CD14-positive monocyte (primary cell): ENCODE measurements at regions not wholly inside any gene's neighbourhood (a gene's known extent, or its start where the extent isn't known, plus 50 kb on each side); places are given as distances from the start of the nearest gene placed in this dataset.

ENCODE experiments used
- DNase-seq, 3 donors: peaks; one replicate each; pipeline ENCODE4 v3.0.0-alpha.2; 2011 to 2022
- H2AFZ ChIP-seq: 2 replicates; pipeline ENCODE4 v1.6.0; 2012; ENCODE audit warnings: mild to moderate bottlenecking, low read depth, low read length, inconsistent platforms; ENCODE audit not compliant: insufficient read depth, poor library complexity, severe bottlenecking
- H3K27ac ChIP-seq, 2 donors: 1 replicate in 1 of 2; 2 replicates in 1 of 2; pipeline ENCODE4 v1.5.1; 2012 to 2013; ENCODE audit warnings: low read length in 2 of 2, control low read depth in 1 of 2, inconsistent platforms in 1 of 2, low read depth in 1 of 2, mild to moderate bottlenecking in 1 of 2
- H3K27me3 ChIP-seq, 2 donors: one replicate each; pipeline versions ENCODE4 v1.6.0 to v1.6.1; 2011 to 2013; ENCODE audit warnings: low read length in 2 of 2; ENCODE audit not compliant: control insufficient read depth in 2 of 2, insufficient read depth in 2 of 2
- H3K36me3 ChIP-seq, 2 donors: replicated peaks in 1 of 2; 1 replicate in 1 of 2; 2 replicates in 1 of 2; pipeline versions ENCODE4 v1.5.1 to v1.6.1; 2012 to 2013; ENCODE audit warnings: low read length in 2 of 2, control low read depth in 1 of 2, inconsistent platforms in 1 of 2, mild to moderate bottlenecking in 1 of 2; ENCODE audit not compliant: insufficient read depth in 2 of 2, control insufficient read depth in 1 of 2
- H3K4me1 ChIP-seq, 2 donors: 1 replicate in 1 of 2; 2 replicates in 1 of 2; pipeline versions ENCODE4 v1.5.1 to v1.6.1; 2012 to 2013; ENCODE audit warnings: low read length in 2 of 2, control low read depth in 1 of 2, inconsistent platforms in 1 of 2, mild to moderate bottlenecking in 1 of 2, moderate library complexity in 1 of 2; ENCODE audit not compliant: insufficient read depth in 2 of 2, control insufficient read depth in 1 of 2
- H3K4me2 ChIP-seq: replicated peaks from 2 replicates; pipeline ENCODE3; 2012; ENCODE audit warnings: low read length, moderate library complexity, mild to moderate bottlenecking; ENCODE audit not compliant: poor library complexity, severe bottlenecking; ENCODE audit errors: extremely low read depth
- H3K4me3 ChIP-seq, 3 experiments: fragments of 200-600 bp in 1 of 3; sonication (generic) in 1 of 3; replicated peaks in 1 of 3; 1 replicate in 2 of 3; 2 replicates in 1 of 3; pipeline ENCODE4 v1.5.1; 2011 to 2013; ENCODE audit warnings: low read length in 3 of 3, mild to moderate bottlenecking in 3 of 3, control low read depth in 2 of 3, low read depth in 2 of 3, inconsistent platforms in 1 of 3, moderate library complexity in 1 of 3
- H3K79me2 ChIP-seq: 2 replicates; pipeline ENCODE4 v1.6.0; 2012; ENCODE audit warnings: mild to moderate bottlenecking, control low read depth, inconsistent platforms, low read length, moderate library complexity; ENCODE audit not compliant: insufficient read depth
- H3K9ac ChIP-seq: 2 replicates; pipeline ENCODE4 v1.6.0; 2017; ENCODE audit warnings: low read length, mild to moderate bottlenecking; ENCODE audit not compliant: insufficient read depth, poor library complexity, severe bottlenecking
- H3K9me3 ChIP-seq, 2 donors: replicated peaks in 1 of 2; 1 replicate in 1 of 2; 2 replicates in 1 of 2; pipeline versions ENCODE4 v1.5.1 to v1.6.1; 2012 to 2013; ENCODE audit warnings: low read length in 2 of 2, control low read depth in 1 of 2; ENCODE audit not compliant: control insufficient read depth in 1 of 2, insufficient read depth in 1 of 2
- H4K20me1 ChIP-seq: 2 replicates; pipeline ENCODE4 v1.6.0; 2012; ENCODE audit warnings: mild to moderate bottlenecking, low read length, control low read depth, moderate library complexity; ENCODE audit not compliant: insufficient read depth
- H3K27ac Mint-ChIP-seq, 7 donors: one replicate each; pipeline ENCODE4 v1.8.0; 2020; ENCODE audit warnings: mild to moderate bottlenecking in 7 of 7, mixed read lengths in 7 of 7, moderate library complexity in 6 of 7, inconsistent platforms in 2 of 7
- H3K27me3 Mint-ChIP-seq, 3 donors: one replicate each; pipeline ENCODE4 v1.8.0; 2021 to 2022; ENCODE audit warnings: low read depth in 3 of 3, mild to moderate bottlenecking in 3 of 3, mixed read lengths in 3 of 3, moderate library complexity in 3 of 3, inconsistent platforms in 1 of 3
- H3K36me3 Mint-ChIP-seq, 2 donors: one replicate each; pipeline ENCODE4 v1.8.0; 2020; ENCODE audit warnings: mixed read lengths in 2 of 2, inconsistent platforms in 1 of 2, mild to moderate bottlenecking in 1 of 2
- H3K4me1 Mint-ChIP-seq: one replicate; pipeline ENCODE4 v1.8.0; 2020; ENCODE audit warnings: mild to moderate bottlenecking, mixed read lengths
- H3K4me3 Mint-ChIP-seq, 2 donors: one replicate each; pipeline ENCODE4 v1.8.0; 2020; ENCODE audit warnings: mild to moderate bottlenecking in 2 of 2, mixed read lengths in 2 of 2, moderate library complexity in 1 of 2
- H3K9me3 Mint-ChIP-seq, 7 donors: one replicate each; pipeline ENCODE4 v1.8.0; 2020 to 2022; ENCODE audit warnings: mixed read lengths in 7 of 7, mild to moderate bottlenecking in 6 of 7, moderate library complexity in 6 of 7, inconsistent platforms in 2 of 7
- CTCF ChIP-seq: fragments of 200-600 bp; IDR thresholded peaks from one replicate; pipeline ENCODE4 v1.8.0; 2022; ENCODE audit warnings: antibody characterized with exemption, mild to moderate bottlenecking
- WGBS: methylation state at CpG from one replicate; pipeline ENCODE4 v1.1.5; 2013; ENCODE audit warnings: missing lambda C conversion rate; ENCODE audit not compliant: insufficient coverage; 5-methylcytosine and 5-hydroxymethylcytosine counted together
- intact Hi-C, 2 donors: fragments of 100-400 bp; cut with micrococcal nuclease; formaldehyde crosslinking; loops; one replicate each; pipeline versions ENCODE4 v1.15.0 to v1.15.1; 2023

GRCh38 chr2:22020091-22020742, 896.4 kb downstream of the TDRD15 start:
- no peaks in the 10 kb centered on the region for H3K4me1 Mint-ChIP-seq
- no peaks in the 10 kb centered on the region for H3K27me3 Mint-ChIP-seq
- H3K9ac ChIP-seq: no peak overlapping the region
- H3K4me2 ChIP-seq: no peak overlapping the region
- 80% methylated on average over 1 of the region's 6 CpGs for WGBS
- H3K4me3 Mint-ChIP-seq: no peak overlapping the region
- H3K27ac ChIP-seq: no peak overlapping the region
- no peaks in the 10 kb centered on the region for H3K4me1 ChIP-seq
- peaks cover 0 to 6% (median 0%) of the 10 kb centered on the region in 7 donors for H3K9me3 Mint-ChIP-seq
- H3K4me3 ChIP-seq: no peak overlapping the region
- H3K27me3 ChIP-seq: no peaks in the 10 kb centered on the region
- no peak for DNase-seq
- intact Hi-C loops: no loop called here
- no peak overlapping the region for H2AFZ ChIP-seq
- no peaks in the 10 kb centered on the region for H3K36me3 ChIP-seq
- no peak for TF ChIP-seq CTCF
- no peaks in the 10 kb centered on the region for H4K20me1 ChIP-seq
- peaks cover 0 to under 1% of the 10 kb centered on the region in 2 donors for H3K9me3 ChIP-seq
- no peaks in the 10 kb centered on the region for H3K79me2 ChIP-seq
- no peaks in the 10 kb centered on the region for H3K36me3 Mint-ChIP-seq
- no peak overlapping the region for H3K27ac Mint-ChIP-seq

- Histone ChIP-seq H3K4me2 (no peak overlapping the region), H2AFZ (no peak overlapping the region), H4K20me1 (no peaks in the 10 kb centered on the region), H3K79me2 (no peaks in the 10 kb centered on the region), H3K36me3 (no peaks in the 10 kb centered on the region), H3K27ac (no peak overlapping the region), H3K27me3 (no peaks in the 10 kb centered on the region), H3K4me1 (no peaks in the 10 kb centered on the region), H3K4me3 (no peak overlapping the region), H3K9me3 (no peaks in the 10 kb centered on the region), H3K9ac (no peak overlapping the region)
- Mint-ChIP-seq H3K36me3 (no peaks in the 10 kb centered on the region), H3K27ac (no peak overlapping the region), H3K4me1 (no peaks in the 10 kb centered on the region), H3K27me3 (no peaks in the 10 kb centered on the region), H3K9me3 (peaks cover 0 to 3% (median 0%) of the 10 kb centered on the region in 7 donors), H3K4me3 (no peak overlapping the region)
- no peak for DNase-seq
- intact Hi-C loops: no loop called here
- WGBS: 60% methylated on average over 1 of the region's 2 CpGs
- no peak for TF ChIP-seq CTCF
These were observed 903.7 kb downstream of the TDRD15 start for GRCh38 chr2:22027345-22028005.
